ENCODE measurements at regions not wholly inside any gene's neighbourhood (a gene's known extent, or its start where the extent isn't known, plus 50 kb on each side); places are given as distances from the start of the nearest gene placed in this dataset.

DNA sequence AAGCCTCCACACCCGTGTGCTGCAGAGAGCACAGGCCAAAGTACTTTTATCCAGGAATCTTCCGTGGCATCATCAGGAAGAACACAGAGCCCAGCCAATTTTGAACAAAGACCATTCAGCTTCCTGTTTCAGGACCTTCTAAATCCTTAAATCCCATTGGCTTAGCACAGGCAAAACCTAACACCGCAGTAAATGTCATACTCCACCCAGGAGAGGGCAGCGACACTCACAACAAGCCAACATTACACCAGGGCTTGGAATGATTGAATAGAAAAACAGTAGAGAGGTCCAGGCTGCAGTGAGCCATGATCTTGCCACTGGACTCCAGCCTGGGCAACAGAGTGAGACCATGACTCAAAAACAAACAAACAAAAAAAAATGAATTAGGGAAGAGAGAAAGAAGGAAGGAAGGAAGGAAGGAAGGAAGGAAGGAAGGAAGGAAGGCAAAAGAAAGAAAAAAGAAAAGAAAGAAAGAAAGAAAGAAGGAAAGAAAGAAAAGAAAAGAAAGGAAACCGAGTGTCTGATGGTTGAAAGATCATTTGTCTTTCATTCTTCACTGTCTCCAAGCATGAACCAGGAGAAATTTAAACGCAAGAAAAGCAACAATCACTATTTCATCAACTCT is 144.6 kb upstream of the SATB2 start:
- no peak for TF ChIP-seq POLR2AphosphoS5 (IDR thresholded peaks at IDR 0.05; ENCODE audit: low read depth, low read length)
- no peak for TF ChIP-seq TEAD4 (IDR thresholded peaks at IDR 0.05; ENCODE audit: borderline replicate concordance, insufficient read depth)
- TF ChIP-seq TAF1 (IDR thresholded peaks at IDR 0.05; ENCODE audit: borderline replicate concordance, low read depth, low read length) = no peak
- no peak for TF ChIP-seq USF2 (IDR thresholded peaks at IDR 0.05; ENCODE audit: borderline replicate concordance, low read depth, low read length)
- TF ChIP-seq, protein P1, sequence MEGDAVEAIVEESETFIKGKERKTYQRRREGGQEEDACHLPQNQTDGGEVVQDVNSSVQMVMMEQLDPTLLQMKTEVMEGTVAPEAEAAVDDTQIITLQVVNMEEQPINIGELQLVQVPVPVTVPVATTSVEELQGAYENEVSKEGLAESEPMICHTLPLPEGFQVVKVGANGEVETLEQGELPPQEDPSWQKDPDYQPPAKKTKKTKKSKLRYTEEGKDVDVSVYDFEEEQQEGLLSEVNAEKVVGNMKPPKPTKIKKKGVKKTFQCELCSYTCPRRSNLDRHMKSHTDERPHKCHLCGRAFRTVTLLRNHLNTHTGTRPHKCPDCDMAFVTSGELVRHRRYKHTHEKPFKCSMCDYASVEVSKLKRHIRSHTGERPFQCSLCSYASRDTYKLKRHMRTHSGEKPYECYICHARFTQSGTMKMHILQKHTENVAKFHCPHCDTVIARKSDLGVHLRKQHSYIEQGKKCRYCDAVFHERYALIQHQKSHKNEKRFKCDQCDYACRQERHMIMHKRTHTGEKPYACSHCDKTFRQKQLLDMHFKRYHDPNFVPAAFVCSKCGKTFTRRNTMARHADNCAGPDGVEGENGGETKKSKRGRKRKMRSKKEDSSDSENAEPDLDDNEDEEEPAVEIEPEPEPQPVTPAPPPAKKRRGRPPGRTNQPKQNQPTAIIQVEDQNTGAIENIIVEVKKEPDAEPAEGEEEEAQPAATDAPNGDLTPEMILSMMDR (IDR thresholded peaks at IDR 0.05) = peak; percentile 25; the same call in 1 of the 2 replicates
- no peak for TF ChIP-seq JUND (IDR thresholded peaks at IDR 0.05)
- TF ChIP-seq, protein P2, sequence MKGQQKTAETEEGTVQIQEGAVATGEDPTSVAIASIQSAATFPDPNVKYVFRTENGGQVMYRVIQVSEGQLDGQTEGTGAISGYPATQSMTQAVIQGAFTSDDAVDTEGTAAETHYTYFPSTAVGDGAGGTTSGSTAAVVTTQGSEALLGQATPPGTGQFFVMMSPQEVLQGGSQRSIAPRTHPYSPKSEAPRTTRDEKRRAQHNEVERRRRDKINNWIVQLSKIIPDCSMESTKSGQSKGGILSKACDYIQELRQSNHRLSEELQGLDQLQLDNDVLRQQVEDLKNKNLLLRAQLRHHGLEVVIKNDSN (IDR thresholded peaks at IDR 0.05; ENCODE audit: borderline replicate concordance, low read depth) = no peak
- Histone ChIP-seq H3K27ac (ENCODE audit: low read depth in 2 of 2, low read length in 1 of 2) (no peak overlapping the region), H3K4me3 (ENCODE audit: low read depth in 2 of 2, low read length in 1 of 2) (no peak overlapping the region), H3K36me3 (replicated peaks in 1 of 2; ENCODE audit: control insufficient read depth in 1 of 2, insufficient read depth in 2 of 2, low read length in 1 of 2) (no peaks in the 10 kb centered on the region), H3K9ac (no peak overlapping the region), H4K20me1 (ENCODE audit: insufficient read depth) (no peaks in the 10 kb centered on the region), H3K4me1 (ENCODE audit: control insufficient read depth in 1 of 2, insufficient read depth in 2 of 2, low read depth in 1 of 2, low read length in 1 of 2) (peaks cover 0 to 14% of the 10 kb centered on the region in 2 experiments; a peak in 2 of 4 replicates), H3F3A (replicated peaks; ENCODE audit: insufficient read depth) (peaks cover 11% of the 10 kb centered on the region), H3K79me2 (ENCODE audit: insufficient read depth) (no peaks in the 10 kb centered on the region), H3K27me3 (ENCODE audit: insufficient read depth) (peaks cover 16% of the 10 kb centered on the region), H3K4me2 (0 out of 2 replicates have a peak overlapping the region, but pooled peaks have one; percentile 75), H3K9me2 (no peaks in the 10 kb centered on the region), H3K9me3 (no peaks in the 10 kb centered on the region), H2AFZ (ENCODE audit: low read depth) (no peak overlapping the region)
- DNase-seq = peak; percentile 16
- POLR2A ChIA-PET = no interaction called here
- CTCF ChIA-PET = no interaction called here
- WGBS (ENCODE audit: low lambda C conversion rate) = 16% methylated on average over 6 of the region's 6 CpGs

GRCh38 chr2:199596549-199596948 is 138.8 kb upstream of the SATB2 start:
- CTCF ChIA-PET = interaction anchor here (0.6 to 1.0 kb wide), 2 partner anchors 13 to 46 kb away, joined by 3 to 4 read pairs; no protein-coding TSS in a partner anchor
- H3F3A ChIP-seq (replicated peaks; ENCODE audit: insufficient read depth) = no peaks in the 10 kb centered on the region
- WGBS (ENCODE audit: low lambda C conversion rate) = 0% methylated on average over 1 of the region's 1 CpG
- no peak overlapping the region for H3K4me2 ChIP-seq
- peaks cover 26% of the 10 kb centered on the region for H3K27me3 ChIP-seq (ENCODE audit: insufficient read depth)
- no peaks in the 10 kb centered on the region for H3K9me2 ChIP-seq
- TF ChIP-seq, protein P3, sequence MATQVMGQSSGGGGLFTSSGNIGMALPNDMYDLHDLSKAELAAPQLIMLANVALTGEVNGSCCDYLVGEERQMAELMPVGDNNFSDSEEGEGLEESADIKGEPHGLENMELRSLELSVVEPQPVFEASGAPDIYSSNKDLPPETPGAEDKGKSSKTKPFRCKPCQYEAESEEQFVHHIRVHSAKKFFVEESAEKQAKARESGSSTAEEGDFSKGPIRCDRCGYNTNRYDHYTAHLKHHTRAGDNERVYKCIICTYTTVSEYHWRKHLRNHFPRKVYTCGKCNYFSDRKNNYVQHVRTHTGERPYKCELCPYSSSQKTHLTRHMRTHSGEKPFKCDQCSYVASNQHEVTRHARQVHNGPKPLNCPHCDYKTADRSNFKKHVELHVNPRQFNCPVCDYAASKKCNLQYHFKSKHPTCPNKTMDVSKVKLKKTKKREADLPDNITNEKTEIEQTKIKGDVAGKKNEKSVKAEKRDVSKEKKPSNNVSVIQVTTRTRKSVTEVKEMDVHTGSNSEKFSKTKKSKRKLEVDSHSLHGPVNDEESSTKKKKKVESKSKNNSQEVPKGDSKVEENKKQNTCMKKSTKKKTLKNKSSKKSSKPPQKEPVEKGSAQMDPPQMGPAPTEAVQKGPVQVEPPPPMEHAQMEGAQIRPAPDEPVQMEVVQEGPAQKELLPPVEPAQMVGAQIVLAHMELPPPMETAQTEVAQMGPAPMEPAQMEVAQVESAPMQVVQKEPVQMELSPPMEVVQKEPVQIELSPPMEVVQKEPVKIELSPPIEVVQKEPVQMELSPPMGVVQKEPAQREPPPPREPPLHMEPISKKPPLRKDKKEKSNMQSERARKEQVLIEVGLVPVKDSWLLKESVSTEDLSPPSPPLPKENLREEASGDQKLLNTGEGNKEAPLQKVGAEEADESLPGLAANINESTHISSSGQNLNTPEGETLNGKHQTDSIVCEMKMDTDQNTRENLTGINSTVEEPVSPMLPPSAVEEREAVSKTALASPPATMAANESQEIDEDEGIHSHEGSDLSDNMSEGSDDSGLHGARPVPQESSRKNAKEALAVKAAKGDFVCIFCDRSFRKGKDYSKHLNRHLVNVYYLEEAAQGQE (IDR thresholded peaks at IDR 0.05; ENCODE audit: low read depth, low read length) = no peak
- no peak for TF ChIP-seq EP300 (IDR thresholded peaks at IDR 0.05; ENCODE audit: borderline replicate concordance in 1 of 2, low read depth in 1 of 2, low read length in 1 of 2)
- TF ChIP-seq CHD2 (IDR thresholded peaks at IDR 0.05; ENCODE audit: low read length, partially characterized antibody) = no peak
- TF ChIP-seq FOXJ3 (CRISPR knock-in tag; IDR thresholded peaks at IDR 0.05) = no peak
- no peak for TF ChIP-seq RFX5 (IDR thresholded peaks at IDR 0.05; ENCODE audit: low read length)
- TF ChIP-seq, protein P1 (IDR thresholded peaks at IDR 0.05) = peak; percentile 41
- no peaks in the 10 kb centered on the region for H3K36me3 ChIP-seq (replicated peaks in 1 of 2; ENCODE audit: control insufficient read depth in 1 of 2, insufficient read depth in 2 of 2, low read length in 1 of 2)
- no peaks in the 10 kb centered on the region for H3K4me1 ChIP-seq (ENCODE audit: control insufficient read depth in 1 of 2, insufficient read depth in 2 of 2, low read depth in 1 of 2, low read length in 1 of 2)
- POLR2A ChIA-PET = no interaction called here
- H3K9me3 ChIP-seq = no peaks in the 10 kb centered on the region
- no peak overlapping the region for H3K4me3 ChIP-seq (ENCODE audit: low read depth in 2 of 2, low read length in 1 of 2)
- no peak overlapping the region for H3K27ac ChIP-seq (ENCODE audit: low read depth in 2 of 2, low read length in 1 of 2)
- no peak for DNase-seq
- no peak overlapping the region for H2AFZ ChIP-seq (ENCODE audit: low read depth)
- H4K20me1 ChIP-seq (ENCODE audit: insufficient read depth) = no peaks in the 10 kb centered on the region
- no peaks in the 10 kb centered on the region for H3K79me2 ChIP-seq (ENCODE audit: insufficient read depth)
- H3K9ac ChIP-seq = no peak overlapping the region

Data from SK-N-SH (cell line).